ENCODE measurements at regions not wholly inside any gene's neighbourhood (a gene's known extent, or its start where the extent isn't known, plus 50 kb on each side); places are given as distances from the start of the nearest gene placed in this dataset.

- peaks cover 26% of the 10 kb centered on the region for H3K27me3 Mint-ChIP-seq
- no peaks in the 10 kb centered on the region for H3K36me3 Mint-ChIP-seq (ENCODE audit: insufficient read depth)
- no peak overlapping the region for H3K27ac Mint-ChIP-seq
- no peak for DNase-seq (ENCODE audit: low spot score, unreplicated experiment)
- H3K9me3 Mint-ChIP-seq (ENCODE audit: low read depth): no peaks in the 10 kb centered on the region
- H3K4me1 Mint-ChIP-seq (ENCODE audit: low read depth): no peaks in the 10 kb centered on the region
- H3K4me3 Mint-ChIP-seq (ENCODE audit: low read depth): no peak overlapping the region
- TF ChIP-seq CTCF (IDR thresholded peaks at IDR 0.05; ENCODE audit: unreplicated experiment): no peak
These were observed 255.7 kb downstream of the PTEN start for GRCh38 chr10:88119160-88119559.

DNA sequence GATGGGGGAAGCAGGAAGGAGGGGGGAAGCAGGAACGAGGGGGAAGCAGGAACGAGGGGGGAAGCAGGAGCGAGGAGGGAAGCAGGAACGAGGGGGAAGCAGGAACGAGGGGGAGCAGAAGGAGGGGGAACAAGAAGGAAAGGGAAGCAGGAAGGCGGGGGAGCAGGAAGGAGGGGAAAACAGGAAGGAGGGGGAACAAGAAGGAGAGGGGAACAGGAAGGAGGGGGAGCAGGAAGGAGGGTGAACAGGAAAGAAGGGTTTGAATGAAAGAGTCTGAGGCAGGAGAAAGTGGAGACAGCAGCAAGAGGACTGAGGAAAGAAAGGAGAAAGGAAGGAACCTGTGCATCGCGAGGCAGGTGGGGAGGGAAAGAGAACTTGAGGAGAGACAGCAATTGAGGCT, 256.6 kb downstream of the PTEN start:
- no peak overlapping the region for H3K27ac Mint-ChIP-seq
- H3K36me3 Mint-ChIP-seq (ENCODE audit: insufficient read depth): no peaks in the 10 kb centered on the region
- DNase-seq (ENCODE audit: low spot score, unreplicated experiment): no peak
- H3K27me3 Mint-ChIP-seq: peaks cover 26% of the 10 kb centered on the region
- no peak for TF ChIP-seq CTCF (IDR thresholded peaks at IDR 0.05; ENCODE audit: unreplicated experiment)
- no peaks in the 10 kb centered on the region for H3K4me1 Mint-ChIP-seq (ENCODE audit: low read depth)
- no peak overlapping the region for H3K4me3 Mint-ChIP-seq (ENCODE audit: low read depth)
- H3K9me3 Mint-ChIP-seq (ENCODE audit: low read depth): no peaks in the 10 kb centered on the region

DNA sequence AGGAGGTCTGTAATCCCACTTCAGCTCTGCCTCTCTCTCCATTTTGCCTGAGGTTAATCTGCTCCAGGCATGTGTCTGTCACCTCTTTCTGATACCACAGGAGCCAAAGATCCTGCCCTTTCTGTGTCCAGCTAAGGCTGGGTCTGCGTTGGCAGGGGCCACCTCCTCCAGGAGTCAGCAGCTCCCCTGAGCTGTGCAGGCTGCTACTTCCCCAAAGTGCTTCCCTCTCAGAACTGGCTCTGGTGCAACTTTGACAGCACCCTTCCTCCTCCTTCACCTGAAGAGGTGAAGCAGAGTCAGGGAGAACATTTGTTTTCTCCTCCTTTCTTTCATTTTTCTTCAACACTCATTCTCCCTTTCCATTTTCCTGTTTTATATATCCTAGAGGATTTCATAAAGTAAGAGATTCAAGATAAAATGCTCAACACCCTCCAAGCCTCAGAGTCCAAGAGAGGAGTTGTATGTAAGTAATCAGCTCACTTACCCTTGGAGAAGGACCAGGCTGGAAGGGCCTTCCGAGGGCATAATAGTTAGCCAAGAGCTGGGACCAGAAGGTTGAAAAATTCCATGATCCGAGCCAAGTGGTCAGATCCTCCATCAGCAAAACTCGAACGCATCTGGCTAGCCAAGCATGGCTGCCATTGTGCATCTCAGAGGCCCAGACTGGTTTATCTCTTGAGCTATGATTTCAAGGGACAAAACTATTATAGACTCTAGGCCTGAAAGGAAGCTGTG, 257.3 kb downstream of the PTEN start:
- Mint-ChIP-seq H3K4me1 (ENCODE audit: low read depth) (no peaks in the 10 kb centered on the region), H3K9me3 (ENCODE audit: low read depth) (no peaks in the 10 kb centered on the region), H3K4me3 (ENCODE audit: low read depth) (no peak overlapping the region), H3K36me3 (ENCODE audit: insufficient read depth) (no peaks in the 10 kb centered on the region), H3K27ac (no peak overlapping the region), H3K27me3 (peaks cover 26% of the 10 kb centered on the region)
- DNase-seq (ENCODE audit: low spot score, unreplicated experiment): no peak
- no peak for TF ChIP-seq CTCF (IDR thresholded peaks at IDR 0.05; ENCODE audit: unreplicated experiment)

DNA sequence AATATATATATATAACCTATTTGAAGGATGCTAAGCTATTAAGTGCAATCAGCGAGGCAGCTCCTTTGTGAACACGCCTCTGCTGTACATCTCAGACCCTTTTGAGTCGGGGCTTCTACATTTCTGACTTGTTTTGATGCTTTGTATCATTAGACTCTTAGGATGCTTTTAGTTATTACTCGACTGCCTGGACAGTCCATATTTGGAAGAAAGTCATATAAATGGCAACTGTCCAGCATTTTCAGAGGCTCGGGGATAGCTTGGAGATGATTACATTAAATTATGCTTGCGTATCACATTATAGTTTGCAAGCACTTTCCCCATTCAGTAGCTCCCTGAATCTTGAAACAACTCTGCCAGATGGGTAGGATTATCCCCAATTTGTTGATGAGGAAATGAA, 257.9 kb downstream of the PTEN start:
- TF ChIP-seq CTCF (IDR thresholded peaks at IDR 0.05; ENCODE audit: unreplicated experiment): no peak
- Mint-ChIP-seq H3K9me3 (ENCODE audit: low read depth) (no peaks in the 10 kb centered on the region), H3K27ac (no peak overlapping the region), H3K4me3 (ENCODE audit: low read depth) (no peak overlapping the region), H3K27me3 (peaks cover 26% of the 10 kb centered on the region), H3K36me3 (ENCODE audit: insufficient read depth) (no peaks in the 10 kb centered on the region), H3K4me1 (ENCODE audit: low read depth) (no peaks in the 10 kb centered on the region)
- no peak for DNase-seq (ENCODE audit: low spot score, unreplicated experiment)

DNA sequence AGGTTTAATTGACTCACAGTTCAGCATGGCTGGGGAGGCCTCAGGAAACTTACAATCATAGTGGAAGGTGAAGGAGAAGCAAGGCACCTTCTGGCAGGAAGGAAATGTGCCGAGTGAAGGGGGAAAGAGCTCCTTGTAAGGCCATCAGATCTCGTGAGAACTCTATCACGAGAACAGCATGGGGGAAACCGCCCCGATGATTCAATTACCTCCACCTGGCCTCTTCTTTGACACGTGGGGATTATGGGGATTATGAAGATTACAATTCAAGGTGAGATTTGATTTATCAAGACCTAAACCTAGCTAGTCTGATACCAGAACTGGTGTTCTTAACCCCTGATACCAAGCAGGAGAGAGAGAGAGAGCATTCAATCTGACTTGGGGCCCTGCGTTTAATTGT, 258.7 kb downstream of the PTEN start:
- DNase-seq (ENCODE audit: low spot score, unreplicated experiment): no peak
- H3K27me3 Mint-ChIP-seq: peaks cover 29% of the 10 kb centered on the region
- TF ChIP-seq CTCF (IDR thresholded peaks at IDR 0.05; ENCODE audit: unreplicated experiment): no peak
- H3K9me3 Mint-ChIP-seq (ENCODE audit: low read depth): no peaks in the 10 kb centered on the region
- H3K27ac Mint-ChIP-seq: no peak overlapping the region
- H3K36me3 Mint-ChIP-seq (ENCODE audit: insufficient read depth): no peaks in the 10 kb centered on the region
- H3K4me3 Mint-ChIP-seq (ENCODE audit: low read depth): no peak overlapping the region
- H3K4me1 Mint-ChIP-seq (ENCODE audit: low read depth): no peaks in the 10 kb centered on the region

All from progenitor cell of endocrine pancreas (in vitro differentiated cells).